Brain microvascular endothelial cell (primary cell): ENCODE measurements at regions not wholly inside any gene's neighbourhood (a gene's known extent, or its start where the extent isn't known, plus 50 kb on each side); places are given as distances from the start of the nearest gene placed in this dataset.

Experiments
- DNase-seq: peaks from one replicate; pipeline ENCODE4 v3.0.0-alpha.2; 2020
- H3K27ac ChIP-seq: fragments of 250-450 bp; sonication (Bioruptor Pico); 2 replicates; pipeline ENCODE4 v1.5.1; 2020; ENCODE audit warnings: mild to moderate bottlenecking, moderate library complexity
- H3K27me3 ChIP-seq: fragments of 250-450 bp; sonication (Bioruptor Pico); replicated peaks from 2 replicates; pipeline ENCODE4 v1.5.1; 2020; ENCODE audit warnings: mild to moderate bottlenecking
- H3K36me3 ChIP-seq: fragments of 250-450 bp; sonication (Bioruptor Pico); replicated peaks from 2 replicates; pipeline ENCODE4 v1.5.1; 2020; ENCODE audit warnings: mild to moderate bottlenecking
- H3K4me3 ChIP-seq: 2 replicates; pipeline ENCODE4 v1.5.1; 2011; ENCODE audit warnings: low read depth, mild to moderate bottlenecking, control low read depth, low read length, moderate library complexity
- in situ Hi-C: cut with HindIII; loops from 2 replicates; pipeline ENCODE4 v1.10.0; 2017; ENCODE audit warnings: low sequenced_read_pairs, low pct_ligation_motif_present
- TF ChIP-seq, protein P1 (sequence below): IDR thresholded peaks from 2 replicates; pipeline ENCODE4 v1.5.1; 2011; ENCODE audit warnings: low read depth, mild to moderate bottlenecking, moderate library complexity, low read length, control low read depth, inconsistent platforms; ENCODE audit errors: missing control alignments

DNA sequence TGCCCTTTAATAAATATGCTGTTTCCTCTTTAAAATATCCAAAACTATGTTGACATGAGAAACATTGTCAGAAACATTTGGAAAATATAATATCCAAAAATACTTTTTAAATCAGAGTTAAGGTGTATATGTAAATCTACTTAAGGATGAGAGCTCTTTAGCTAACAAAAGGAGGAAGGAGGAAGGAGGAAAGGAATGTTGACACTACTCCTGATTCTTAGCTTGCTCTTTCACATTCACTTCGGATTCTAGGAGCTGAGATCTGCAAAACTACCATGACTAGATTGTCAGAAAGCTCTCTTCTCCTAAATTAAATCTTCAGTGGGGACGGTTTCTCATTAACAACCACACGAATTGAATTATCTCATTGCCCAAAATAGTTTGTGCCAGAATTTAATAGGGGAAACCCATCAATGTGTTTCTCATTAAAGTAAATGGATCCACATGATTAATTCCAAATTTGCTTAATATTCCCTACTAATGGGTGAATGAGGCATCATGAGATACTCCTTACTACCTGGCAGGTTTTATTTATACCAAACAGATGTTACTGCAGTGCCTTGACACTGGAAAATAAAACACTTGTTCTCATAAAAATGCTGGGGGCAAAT is 509.1 kb downstream of the MBD2 start:
- DNase-seq: no peak
- no peak overlapping the region for H3K4me3 ChIP-seq
- no peaks in the 10 kb centered on the region for H3K27me3 ChIP-seq
- no peaks in the 10 kb centered on the region for H3K36me3 ChIP-seq
- TF ChIP-seq, protein P1, sequence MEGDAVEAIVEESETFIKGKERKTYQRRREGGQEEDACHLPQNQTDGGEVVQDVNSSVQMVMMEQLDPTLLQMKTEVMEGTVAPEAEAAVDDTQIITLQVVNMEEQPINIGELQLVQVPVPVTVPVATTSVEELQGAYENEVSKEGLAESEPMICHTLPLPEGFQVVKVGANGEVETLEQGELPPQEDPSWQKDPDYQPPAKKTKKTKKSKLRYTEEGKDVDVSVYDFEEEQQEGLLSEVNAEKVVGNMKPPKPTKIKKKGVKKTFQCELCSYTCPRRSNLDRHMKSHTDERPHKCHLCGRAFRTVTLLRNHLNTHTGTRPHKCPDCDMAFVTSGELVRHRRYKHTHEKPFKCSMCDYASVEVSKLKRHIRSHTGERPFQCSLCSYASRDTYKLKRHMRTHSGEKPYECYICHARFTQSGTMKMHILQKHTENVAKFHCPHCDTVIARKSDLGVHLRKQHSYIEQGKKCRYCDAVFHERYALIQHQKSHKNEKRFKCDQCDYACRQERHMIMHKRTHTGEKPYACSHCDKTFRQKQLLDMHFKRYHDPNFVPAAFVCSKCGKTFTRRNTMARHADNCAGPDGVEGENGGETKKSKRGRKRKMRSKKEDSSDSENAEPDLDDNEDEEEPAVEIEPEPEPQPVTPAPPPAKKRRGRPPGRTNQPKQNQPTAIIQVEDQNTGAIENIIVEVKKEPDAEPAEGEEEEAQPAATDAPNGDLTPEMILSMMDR: no peak
- in situ Hi-C loops: no loop called here
- no peak overlapping the region for H3K27ac ChIP-seq

DNA sequence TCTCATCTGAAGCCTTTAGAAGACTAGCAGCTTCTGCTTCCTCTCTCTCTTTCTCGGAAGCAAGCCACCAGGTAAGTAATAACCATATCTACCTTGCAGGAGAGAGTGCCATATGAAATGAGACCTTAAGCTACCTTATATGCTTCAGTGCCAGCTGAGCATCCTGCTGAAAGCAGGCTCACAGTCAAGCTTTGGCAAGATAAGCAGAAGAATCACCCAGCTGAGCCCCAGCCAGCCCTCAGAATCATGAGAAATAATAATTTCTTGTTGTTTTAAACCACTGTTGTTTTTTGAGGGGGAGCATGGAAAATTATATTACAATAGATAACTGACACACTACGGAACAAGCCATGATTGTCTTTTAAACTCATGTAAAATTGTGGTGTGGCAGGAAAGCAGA is 514.4 kb downstream of the MBD2 start:
- H3K36me3 ChIP-seq: no peaks in the 10 kb centered on the region
- no peak for DNase-seq

DNA sequence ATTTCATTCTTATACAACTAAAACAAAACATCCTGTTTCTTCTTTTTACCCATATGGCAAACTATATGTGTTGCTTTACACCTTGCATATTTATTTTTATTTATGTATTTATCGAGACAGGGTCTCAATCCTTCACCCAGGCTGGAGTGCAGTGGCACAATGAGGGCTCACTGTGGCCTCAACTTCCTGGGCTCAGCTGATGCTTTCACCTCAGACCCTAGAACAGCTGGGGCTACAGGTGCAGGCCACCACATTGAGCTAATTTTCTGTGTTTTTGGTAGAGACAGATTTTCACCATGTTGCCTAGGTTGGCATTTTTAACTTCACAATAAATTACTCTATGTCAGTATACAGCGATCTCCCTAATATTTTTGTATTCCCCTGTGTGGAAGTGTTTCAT is 522.0 kb downstream of the MBD2 start:
- no peak overlapping the region for H3K4me3 ChIP-seq
- TF ChIP-seq, protein P1: no peak
- no peak overlapping the region for H3K27ac ChIP-seq
- H3K36me3 ChIP-seq: no peaks in the 10 kb centered on the region
- H3K27me3 ChIP-seq: no peaks in the 10 kb centered on the region
- in situ Hi-C loops: no loop called here
- no peak for DNase-seq

More for the DNA sequence above, 514.4 kb downstream of the MBD2 start:
- no peak overlapping the region for H3K27ac ChIP-seq
- in situ Hi-C loops: no loop called here
- H3K4me3 ChIP-seq: no peak overlapping the region
- no peaks in the 10 kb centered on the region for H3K27me3 ChIP-seq
- TF ChIP-seq, protein P1: no peak

DNA sequence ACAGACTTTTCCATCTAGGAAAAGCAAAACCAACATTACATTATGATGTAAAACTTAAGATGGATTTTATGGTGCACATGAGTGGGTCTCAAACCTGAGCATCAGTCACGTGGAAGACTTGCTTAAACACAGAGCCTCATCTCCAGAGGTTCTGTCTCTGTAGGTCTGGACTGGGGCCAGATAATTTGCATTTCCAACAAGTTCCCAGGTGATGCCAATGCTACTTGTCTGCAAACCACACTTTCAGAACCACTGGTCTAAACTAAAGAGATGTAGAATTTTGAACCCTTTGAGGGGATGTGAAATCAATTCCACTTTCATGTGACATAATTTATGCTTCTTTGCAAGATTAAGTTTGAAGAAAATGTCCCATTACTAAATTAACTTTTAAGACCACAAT is 522.8 kb downstream of the MBD2 start:
- Histone ChIP-seq H3K36me3 (no peaks in the 10 kb centered on the region), H3K27ac (no peak overlapping the region), H3K27me3 (no peaks in the 10 kb centered on the region), H3K4me3 (no peak overlapping the region)
- in situ Hi-C loops: no loop called here
- DNase-seq: no peak
- TF ChIP-seq, protein P1: no peak

DNA sequence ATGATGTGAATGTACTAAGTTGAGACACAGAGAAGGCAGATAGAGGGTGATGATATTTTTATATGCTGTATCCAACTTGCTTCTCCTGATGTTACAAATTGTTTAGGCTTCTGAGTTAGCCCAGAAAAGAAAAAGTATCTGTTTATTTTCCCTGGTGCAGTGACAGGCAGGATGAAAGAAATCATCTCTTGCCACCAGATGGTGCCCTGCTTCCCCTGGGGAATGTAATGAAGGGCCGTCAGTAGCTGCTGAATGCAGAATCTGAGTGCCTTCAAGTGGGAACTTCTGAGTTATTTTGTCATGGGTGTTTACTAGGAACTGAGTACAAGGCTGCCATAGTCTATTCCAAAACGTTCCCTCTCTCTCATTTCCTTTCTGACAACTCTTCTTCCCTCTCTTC is 525.6 kb downstream of the MBD2 start:
- Histone ChIP-seq H3K27ac (no peak overlapping the region), H3K36me3 (no peaks in the 10 kb centered on the region), H3K27me3 (no peaks in the 10 kb centered on the region), H3K4me3 (no peak overlapping the region)
- in situ Hi-C loops: no loop called here
- DNase-seq: peak; percentile 45
- TF ChIP-seq, protein P1: peak; percentile 71

DNA sequence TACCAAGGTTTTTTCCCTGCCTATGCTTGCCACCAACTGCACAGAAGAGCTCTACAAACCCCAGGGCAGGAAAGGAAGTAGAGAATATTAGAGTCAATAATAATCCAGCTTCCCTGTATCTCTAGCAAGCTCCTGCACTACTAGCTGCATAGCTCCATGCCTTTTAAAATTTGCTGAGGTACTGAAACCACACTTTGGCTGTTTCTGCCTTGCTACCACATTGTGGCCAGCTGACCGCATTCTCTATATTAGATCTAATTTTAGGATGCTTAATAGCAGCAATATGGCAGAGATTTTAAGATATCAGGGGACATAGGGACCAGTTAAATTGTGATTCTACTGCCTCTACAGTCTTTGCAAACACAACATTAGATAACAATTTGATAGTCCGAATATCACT is 534.6 kb downstream of the MBD2 start:
- in situ Hi-C loops: no loop called here
- no peak overlapping the region for H3K4me3 ChIP-seq

More for the DNA sequence above, 534.6 kb downstream of the MBD2 start:
- DNase-seq: no peak
- H3K27me3 ChIP-seq: no peaks in the 10 kb centered on the region
- H3K36me3 ChIP-seq: no peaks in the 10 kb centered on the region
- TF ChIP-seq, protein P1: no peak
- H3K27ac ChIP-seq: no peak overlapping the region
